ENCODE measurements at regions not wholly inside any gene's neighbourhood (a gene's known extent, or its start where the extent isn't known, plus 50 kb on each side); places are given as distances from the start of the nearest gene placed in this dataset.
"Not testable (repeated sequence)": the region's sequence is repeated elsewhere in the genome, so short reads cannot be mapped to it uniquely, and the experiment has no call there.

DNA sequence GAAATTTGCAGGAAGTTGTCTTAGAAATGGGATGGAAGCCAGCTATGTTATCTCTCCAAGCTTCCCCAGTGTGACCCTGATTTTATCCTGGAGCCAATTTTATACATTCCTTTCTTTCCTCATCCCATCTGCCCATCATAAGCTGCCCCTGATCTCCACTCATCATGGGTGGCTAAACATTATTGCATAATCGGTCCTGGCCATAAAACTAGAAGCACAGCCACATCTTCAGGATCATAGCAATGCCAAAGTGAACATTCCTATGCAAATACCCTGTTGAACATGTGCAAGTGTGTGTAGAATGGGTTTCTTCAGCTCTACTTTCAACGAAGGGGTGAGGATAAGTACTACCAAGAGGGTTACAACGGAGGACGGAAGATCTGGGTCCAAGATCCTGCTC, 50.6 kb upstream of the COG2 start:
- FAIRE-seq (no peak), DNase-seq (ENCODE audit: insufficient read length, low spot score) (no peak)

DNA sequence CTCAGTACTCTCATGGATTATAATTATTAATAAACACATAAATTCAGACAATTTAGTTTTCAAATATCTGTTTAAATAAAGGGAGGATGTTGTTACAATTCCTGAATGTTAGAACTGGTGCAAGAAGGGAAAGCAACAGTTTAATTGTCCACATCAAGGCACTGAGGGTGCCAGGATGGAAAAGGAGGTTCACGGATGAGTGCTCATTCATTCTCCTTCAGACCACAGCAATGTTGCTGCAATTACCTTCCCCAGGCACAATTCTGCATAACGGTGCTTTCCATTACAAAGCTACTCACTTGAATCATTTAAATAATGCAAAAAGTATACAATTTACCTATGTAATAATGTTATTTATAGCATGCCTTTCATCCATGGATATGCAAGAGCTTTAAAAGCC, 52.3 kb upstream of the COG2 start:
- DNase-seq (ENCODE audit: insufficient read length, low spot score) (no peak), FAIRE-seq (no peak)

- FAIRE-seq (peak; percentile 94), DNase-seq (ENCODE audit: insufficient read length, low spot score) (no peak)
These were observed 53.9 kb upstream of the COG2 start for GRCh38 chr1:230588323-230588746.

DNA sequence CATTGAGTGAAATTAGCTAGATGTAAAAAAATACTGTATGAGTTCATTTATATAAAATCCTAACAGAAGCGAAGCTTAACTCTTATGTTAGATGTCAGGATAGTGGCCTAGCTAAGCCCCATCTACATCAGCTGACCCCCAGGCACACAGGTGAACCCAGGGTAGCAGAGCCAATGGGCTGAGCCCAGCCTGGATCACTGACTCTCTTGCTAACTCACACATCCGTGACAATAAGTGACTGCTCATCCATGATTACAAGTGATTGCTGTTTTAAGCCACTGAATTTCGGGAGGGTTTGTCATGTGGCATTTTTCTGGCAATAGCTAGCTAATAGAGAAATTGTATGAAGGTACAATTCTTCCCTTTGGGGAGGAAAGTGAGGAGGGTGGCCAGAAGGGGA, 55.2 kb upstream of the COG2 start:
- FAIRE-seq (no peak), DNase-seq (ENCODE audit: insufficient read length, low spot score) (no peak)

DNA sequence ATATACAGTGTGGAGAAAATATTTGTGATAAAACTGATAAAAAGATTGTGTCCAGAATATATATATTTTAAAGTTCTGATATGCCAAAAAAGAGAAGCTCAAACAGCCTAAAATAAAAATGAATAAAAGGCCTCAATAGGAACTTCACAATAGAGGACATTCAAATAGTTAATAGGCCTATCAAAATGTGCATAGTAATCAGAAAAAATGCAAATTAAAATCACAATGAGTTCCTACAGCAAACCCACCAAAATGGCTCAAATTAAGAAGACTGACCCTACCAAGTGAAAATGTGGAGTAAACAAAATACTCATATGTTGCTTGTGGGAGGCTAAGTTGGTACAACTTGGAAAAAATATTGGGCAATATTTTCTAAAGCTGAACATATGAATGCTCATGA, 57.6 kb upstream of the COG2 start:
- FAIRE-seq = no peak
- no peak for DNase-seq (ENCODE audit: insufficient read length, low spot score)

DNA sequence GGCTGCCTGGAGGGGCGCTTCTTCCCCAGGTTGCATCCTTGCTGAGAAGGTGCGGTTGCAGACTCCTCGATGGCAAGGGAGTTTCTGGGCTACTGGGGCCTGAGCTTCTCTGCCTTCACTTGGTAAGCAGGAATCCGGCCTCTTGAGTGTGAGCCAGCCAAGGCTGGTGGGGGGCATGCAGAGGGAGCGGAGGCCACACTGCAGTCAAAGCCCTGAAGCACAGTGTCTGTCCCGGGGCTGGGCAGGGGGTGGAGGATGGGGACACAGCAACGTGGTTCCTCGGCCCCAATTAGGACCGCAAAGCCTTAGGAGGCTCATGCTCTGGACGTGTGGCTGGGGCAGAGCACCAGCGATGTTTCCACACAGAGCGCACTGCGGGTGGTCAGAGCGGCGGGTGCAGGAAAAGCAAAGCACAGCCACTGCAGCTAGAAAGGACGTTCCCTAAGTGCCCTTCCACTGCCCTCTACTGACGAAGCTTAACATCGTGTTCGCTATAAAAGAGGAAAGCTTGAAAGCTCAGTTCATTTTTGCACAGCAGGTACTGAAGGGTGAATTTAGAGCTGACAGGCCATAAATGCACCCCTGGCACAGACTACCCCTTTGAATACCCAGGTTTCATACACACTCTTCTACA, 60.7 kb upstream of the COG2 start:
- DNase-seq (ENCODE audit: insufficient read length, low spot score) (no peak), FAIRE-seq (no peak)

GRCh38 chr1:230578616-230579015, 63.7 kb upstream of the COG2 start:
- DNase-seq (ENCODE audit: insufficient read length, low spot score) (no peak), FAIRE-seq (no peak)

DNA sequence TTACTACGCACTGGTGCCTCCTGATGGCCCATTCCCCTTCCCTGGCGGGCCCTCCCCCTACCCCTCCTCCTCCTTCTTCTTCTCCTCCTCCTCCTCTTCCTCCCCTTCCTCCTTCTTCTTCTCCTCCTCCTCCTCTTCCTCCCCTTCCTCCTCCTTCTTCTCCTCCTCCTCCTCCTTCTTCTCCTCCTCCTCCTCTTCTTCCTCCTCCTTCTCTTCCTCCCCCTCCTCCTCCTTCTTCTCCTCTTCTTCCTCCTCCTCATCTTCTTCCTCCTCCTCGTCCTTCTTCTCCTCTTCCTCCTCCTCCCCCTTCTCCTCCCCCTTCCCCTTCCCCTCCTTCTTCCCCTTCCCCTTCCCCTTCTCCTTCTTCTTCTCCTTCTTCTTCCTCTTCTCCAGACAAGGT, 64.7 kb upstream of the COG2 start:
- DNase-seq (ENCODE audit: insufficient read length, low spot score) (no peak), FAIRE-seq (no peak)

DNA sequence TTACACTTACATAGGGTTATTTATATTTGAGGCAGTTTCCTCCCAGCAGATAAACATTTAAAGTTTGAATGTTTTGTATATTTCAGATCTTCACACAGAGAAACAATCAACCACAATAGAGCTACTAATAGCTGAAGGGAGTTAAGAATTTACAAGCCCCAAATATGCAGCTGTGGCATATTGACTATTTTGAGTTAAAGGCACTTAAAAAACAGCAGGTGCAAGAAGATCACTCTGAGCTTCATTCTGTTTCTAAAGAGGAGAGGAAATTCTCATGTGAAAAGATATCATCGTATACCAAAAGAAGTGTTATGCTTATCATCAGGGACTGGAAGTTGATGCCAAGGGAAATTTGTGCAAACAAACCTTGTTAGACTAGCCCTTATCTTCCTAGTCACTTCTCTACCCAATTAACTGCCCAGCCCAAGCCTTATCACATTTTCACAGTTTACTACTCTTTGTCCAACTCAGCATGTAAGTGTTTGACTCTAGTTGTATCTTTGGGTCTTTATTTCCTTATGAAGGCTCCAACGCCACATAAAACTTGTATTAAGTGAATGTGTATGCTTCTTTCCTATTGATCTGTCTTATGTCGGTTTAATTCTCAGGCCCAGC, 66.3 kb upstream of the COG2 start:
- FAIRE-seq = no peak
- DNase-seq (ENCODE audit: insufficient read length, low spot score) = no peak

DNA sequence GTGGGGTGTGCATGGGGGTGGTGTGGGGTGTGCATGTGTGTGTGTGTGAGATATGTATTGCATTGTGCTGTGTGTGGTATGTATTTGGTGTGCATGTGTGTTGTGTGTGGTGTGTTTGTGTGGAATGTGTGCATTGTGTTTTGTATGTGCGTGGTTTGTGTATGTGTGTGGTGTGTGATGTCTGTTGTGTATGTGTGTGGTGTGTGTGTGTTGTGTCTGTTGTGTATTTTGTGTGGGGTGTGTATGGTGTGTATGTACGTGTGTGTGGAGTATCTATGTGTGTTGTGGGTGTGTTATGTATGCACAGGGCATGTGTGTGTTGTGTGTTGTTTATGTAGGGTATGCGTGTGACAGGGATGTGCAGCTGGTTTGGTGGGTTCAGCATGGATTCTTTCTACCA, 67.8 kb upstream of the COG2 start:
- peak; percentile 91 for FAIRE-seq
- no peak for DNase-seq (ENCODE audit: insufficient read length, low spot score)

- no peak for DNase-seq (ENCODE audit: insufficient read length, low spot score)
- no peak for FAIRE-seq
These were observed 68.6 kb upstream of the COG2 start for GRCh38 chr1:230573658-230574057.

DNA sequence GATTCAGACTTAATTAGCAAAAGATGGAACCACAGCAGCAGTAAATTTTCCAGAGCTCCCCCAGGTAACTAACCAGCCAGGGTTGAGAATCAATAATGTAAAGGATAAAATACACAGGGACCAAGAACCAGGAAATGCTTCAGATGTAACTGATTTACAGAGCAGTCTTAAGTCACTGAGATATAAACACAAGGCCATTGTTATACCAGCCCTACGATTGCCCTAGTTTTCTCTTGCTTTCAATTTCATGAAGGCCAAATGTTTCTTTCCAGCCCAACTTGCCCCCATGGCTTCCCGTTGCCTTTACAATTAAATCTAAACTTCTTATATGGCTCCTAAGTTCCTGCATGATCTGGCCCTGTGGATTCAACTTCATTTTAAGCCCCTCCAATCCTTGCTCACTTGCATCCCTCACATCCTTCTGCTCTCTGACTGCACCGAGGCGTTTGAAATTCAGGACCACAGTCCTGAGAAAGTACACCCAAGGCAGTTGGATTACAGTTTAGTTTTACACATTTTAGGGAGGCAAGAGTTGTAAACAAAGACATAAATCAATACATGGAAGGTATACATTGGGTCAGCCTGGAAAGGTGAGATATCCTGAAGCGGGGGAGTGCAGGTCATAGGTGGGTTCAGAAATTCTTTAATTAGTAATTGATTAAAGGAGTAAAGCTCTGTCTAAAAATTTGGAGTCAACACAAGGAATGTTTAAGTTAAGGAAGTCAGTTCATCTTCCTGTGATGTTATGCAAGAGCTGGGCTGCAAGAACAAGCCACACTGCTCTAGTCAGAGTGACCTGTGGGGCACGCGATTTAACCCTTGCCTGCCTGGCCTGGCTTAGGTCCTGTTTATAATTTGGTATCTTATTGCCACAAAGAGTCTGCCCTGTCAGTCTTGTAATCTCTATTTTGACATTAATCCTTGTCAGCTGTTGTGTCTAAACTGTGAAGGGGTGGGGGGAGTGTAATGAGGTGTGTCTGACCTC, 69.9 kb upstream of the COG2 start:
- FAIRE-seq = no peak
- DNase-seq (ENCODE audit: insufficient read length, low spot score) = no peak

DNA sequence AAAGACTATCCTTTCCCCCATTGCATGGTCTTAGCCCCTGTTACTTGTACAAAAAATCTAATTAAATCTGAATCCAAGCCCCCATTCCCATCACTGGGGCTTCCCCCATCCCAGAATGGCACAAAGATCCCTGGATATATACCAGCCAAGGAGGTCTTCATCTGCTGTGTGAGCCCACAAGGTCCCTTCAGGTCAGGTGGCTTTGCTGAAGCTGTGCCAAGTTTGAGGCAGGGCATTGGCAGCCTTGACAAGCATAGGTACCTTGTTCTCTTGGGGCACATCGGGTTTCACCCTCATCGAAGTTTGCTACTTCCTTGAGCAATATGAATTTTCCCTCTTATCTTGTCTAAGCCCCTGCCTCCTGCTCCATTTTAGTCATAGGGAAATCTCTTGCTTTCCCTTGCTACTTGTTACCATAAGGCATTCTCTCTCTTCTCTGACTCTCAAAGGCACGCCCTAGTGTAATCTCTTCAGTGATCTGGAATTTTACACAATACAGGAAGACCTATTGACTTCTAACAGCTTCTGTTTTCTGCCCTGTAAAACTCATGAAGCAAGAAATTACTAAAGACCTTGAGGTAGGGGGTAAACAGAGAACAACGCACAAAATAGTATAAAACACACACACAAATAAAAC, 71.4 kb upstream of the COG2 start:
- FAIRE-seq = no peak
- DNase-seq (ENCODE audit: insufficient read length, low spot score) = no peak

GRCh38 chr1:230569201-230569600, 73.1 kb upstream of the COG2 start:
- FAIRE-seq (no peak), DNase-seq (ENCODE audit: insufficient read length, low spot score) (no peak)

DNA sequence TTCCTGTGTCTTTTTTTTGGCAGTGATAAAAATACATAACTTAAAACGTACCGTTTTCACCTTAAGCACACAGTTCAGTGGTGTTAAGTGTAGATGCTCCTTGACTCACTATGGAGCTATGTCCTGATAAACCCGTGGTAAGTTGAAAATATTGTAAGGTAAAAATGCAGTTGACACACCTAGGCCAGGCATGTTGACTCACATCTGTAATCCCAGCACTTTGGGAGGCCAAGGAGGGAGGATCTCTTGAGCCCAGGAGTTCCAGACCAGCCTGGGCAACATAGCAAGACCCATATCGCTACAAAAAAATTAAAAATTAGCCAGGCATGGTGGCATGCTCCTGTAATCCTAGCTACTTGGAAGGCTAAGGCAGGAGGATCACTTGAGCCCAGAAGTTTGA, 73.6 kb upstream of the COG2 start:
- FAIRE-seq = no peak
- no peak for DNase-seq (ENCODE audit: insufficient read length, low spot score)

- no peak for FAIRE-seq
- DNase-seq (ENCODE audit: insufficient read length, low spot score) = peak; percentile 12
These were observed 74.3 kb upstream of the COG2 start for GRCh38 chr1:230568008-230568407.

- DNase-seq (ENCODE audit: insufficient read length, low spot score) = no peak
- no peak for FAIRE-seq
These were observed 75.1 kb upstream of the COG2 start for GRCh38 chr1:230567221-230567575.

- FAIRE-seq; DNase-seq (ENCODE audit: insufficient read length, low spot score): not testable (repeated sequence)
These were observed 75.6 kb upstream of the COG2 start for GRCh38 chr1:230566532-230567220.

DNA sequence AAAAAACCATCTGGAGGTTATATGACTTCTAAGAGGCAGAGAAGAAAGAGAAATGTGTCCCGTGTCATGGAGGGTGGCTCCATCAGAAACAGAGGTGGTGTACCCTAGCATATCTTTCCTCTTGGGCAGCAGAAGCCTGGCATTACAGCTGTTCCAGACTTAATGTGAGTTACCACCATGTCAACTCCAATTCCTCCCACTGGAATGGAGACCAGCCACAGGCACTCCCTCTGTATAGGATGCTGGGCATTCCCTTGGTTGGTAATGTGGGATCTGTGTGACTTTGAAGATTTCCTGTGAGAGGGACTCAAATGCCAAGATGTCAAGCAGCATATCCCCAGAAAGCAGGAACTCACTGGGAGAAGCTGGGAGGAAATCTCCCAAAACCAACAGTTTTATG, 77.1 kb upstream of the COG2 start:
- no peak for FAIRE-seq
- no peak for DNase-seq (ENCODE audit: insufficient read length, low spot score)

GRCh38 chr1:230563591-230563990, 78.7 kb upstream of the COG2 start:
- DNase-seq (ENCODE audit: insufficient read length, low spot score) (no peak), FAIRE-seq (no peak)

GRCh38 chr1:230561570-230561969, 80.7 kb upstream of the COG2 start:
- DNase-seq (ENCODE audit: insufficient read length, low spot score) (no peak), FAIRE-seq (no peak)
